H1 (cell line): ENCODE measurements at regions not wholly inside any gene's neighbourhood (a gene's known extent, or its start where the extent isn't known, plus 50 kb on each side); places are given as distances from the start of the nearest gene placed in this dataset.

Experiments used
- HDAC2 ChIP-seq, 2 experiments: fragments of 300-600 bp in 1 of 2; sonication (generic) in 1 of 2; IDR thresholded peaks; 2 replicates each; pipeline ENCODE4 v1.6.1; 2011 to 2012; ENCODE audit warnings: low read depth in 2 of 2, low read length in 2 of 2, mild to moderate bottlenecking in 2 of 2, moderate library complexity in 2 of 2, borderline replicate concordance in 1 of 2, inconsistent platforms in 1 of 2
- JUN ChIP-seq: IDR thresholded peaks from 2 replicates; pipeline ENCODE4 v1.6.1; 2011; ENCODE audit warnings: low read depth, mild to moderate bottlenecking, improper control_type of control experiment, low read length
- NANOG ChIP-seq: IDR thresholded peaks from 2 replicates; pipeline ENCODE4 v1.6.1; 2011; ENCODE audit warnings: low read length, low read depth, mild to moderate bottlenecking, inconsistent platforms; ENCODE audit not compliant: insufficient read depth, poor library complexity, severe bottlenecking
- TBP ChIP-seq: IDR thresholded peaks from 2 replicates; pipeline ENCODE4 v1.6.1; 2011; ENCODE audit warnings: low read depth, low read length, improper control_type of control experiment
- TF ChIP-seq, protein P1 (sequence below): IDR thresholded peaks from 2 replicates; pipeline ENCODE4 v1.6.1; 2012; ENCODE audit warnings: inconsistent platforms

DNA sequence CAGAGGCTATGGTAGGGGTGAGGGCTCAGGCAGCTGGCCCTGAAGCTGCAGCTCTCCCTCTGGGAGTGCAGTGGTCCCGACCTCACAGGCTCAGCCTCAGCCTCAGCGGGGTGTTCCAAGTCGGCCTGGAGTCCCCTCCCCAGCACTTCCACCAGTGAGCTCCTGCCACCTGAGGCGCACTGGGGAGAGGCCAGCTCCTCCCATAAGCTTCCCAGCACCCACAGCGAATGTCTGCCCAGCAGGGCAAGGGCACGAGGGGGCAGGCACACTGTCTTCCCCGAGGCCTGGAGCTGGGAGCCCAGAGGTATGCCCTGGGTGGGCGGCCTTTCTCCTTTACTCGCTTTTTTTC is 53.2 kb upstream of the SLCO4A1 start (continued):
- no peak for TF ChIP-seq HDAC2 (IDR thresholded peaks at IDR 0.05; ENCODE audit: borderline replicate concordance in 1 of 2, low read depth in 2 of 2, low read length in 2 of 2)
- TF ChIP-seq JUN, result no peak
- TF ChIP-seq TBP, result no peak
- TF ChIP-seq NANOG, result no peak
- TF ChIP-seq, protein P1, sequence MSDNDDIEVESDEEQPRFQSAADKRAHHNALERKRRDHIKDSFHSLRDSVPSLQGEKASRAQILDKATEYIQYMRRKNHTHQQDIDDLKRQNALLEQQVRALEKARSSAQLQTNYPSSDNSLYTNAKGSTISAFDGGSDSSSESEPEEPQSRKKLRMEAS, result no peak
